MCF 10A (cell line): ENCODE measurements at regions not wholly inside any gene's neighbourhood (a gene's known extent, or its start where the extent isn't known, plus 50 kb on each side); places are given as distances from the start of the nearest gene placed in this dataset.
A peak's percentile ranks its signal among the peaks of the same experiment; 100 is the strongest.

Experiments
- BruUV-seq: library from RNA; stranded (reverse); fragments of 400-500 nt; replicated peaks from 2 replicates; lab custom pipeline; 2021; lab: Mats Ljungman, UMichigan
- CTCF ChIA-PET: fragments of 300-600 bp; sonication (Branson Sonifier 250); formaldehyde crosslinking; extraction: SDS; loops from one replicate; lab custom pipeline; 2021; ENCODE audit warnings: antibody characterized with exemption, inconsistent platforms; lab: Yijun Ruan, JAX
- POLR2A ChIA-PET: fragments of 300-600, 350-650 bp; sonication (Branson Sonifier 250); formaldehyde crosslinking; extraction: SDS; loops from one replicate; lab custom pipeline; 2020; ENCODE audit warnings: antibody characterized with exemption, inconsistent platforms; lab: Yijun Ruan, JAX
- DNase-seq: peaks from one replicate; pipeline ENCODE4 v3.0.0-alpha.2; 2018; ENCODE audit not compliant: unreplicated experiment
- H3K27ac Mint-ChIP-seq: one replicate; pipeline ENCODE4 v1.8.0; 2022; ENCODE audit warnings: mild to moderate bottlenecking, low read depth, mixed read lengths; ENCODE audit not compliant: unreplicated experiment
- H3K27me3 Mint-ChIP-seq: one replicate; pipeline ENCODE4 v1.8.0; 2022; ENCODE audit warnings: mixed read lengths; ENCODE audit not compliant: insufficient read depth, unreplicated experiment
- H3K36me3 Mint-ChIP-seq: one replicate; pipeline ENCODE4 v1.8.0; 2022; ENCODE audit warnings: mild to moderate bottlenecking, moderate library complexity, mixed read lengths; ENCODE audit not compliant: insufficient read depth, unreplicated experiment
- H3K4me1 Mint-ChIP-seq: one replicate; pipeline ENCODE4 v1.8.0; 2022; ENCODE audit warnings: mixed read lengths; ENCODE audit not compliant: insufficient read depth, unreplicated experiment
- H3K4me3 Mint-ChIP-seq: one replicate; pipeline ENCODE4 v1.8.0; 2022; ENCODE audit warnings: mild to moderate bottlenecking, moderate library complexity, mixed read lengths; ENCODE audit not compliant: unreplicated experiment
- H3K9me3 Mint-ChIP-seq: one replicate; pipeline ENCODE4 v1.8.0; 2022; ENCODE audit warnings: mixed read lengths; ENCODE audit not compliant: unreplicated experiment
- intact Hi-C: fragments of 100-400 bp; cut with micrococcal nuclease; formaldehyde crosslinking; loops from 2 replicates; pipeline ENCODE4 v1.14.1; 2022
- TF ChIP-seq, protein P1 (sequence below): fragments of 200-600 bp; IDR thresholded peaks from one replicate; pipeline ENCODE4 v1.8.0; 2022; ENCODE audit warnings: antibody characterized with exemption, mild to moderate bottlenecking; ENCODE audit not compliant: unreplicated experiment

DNA sequence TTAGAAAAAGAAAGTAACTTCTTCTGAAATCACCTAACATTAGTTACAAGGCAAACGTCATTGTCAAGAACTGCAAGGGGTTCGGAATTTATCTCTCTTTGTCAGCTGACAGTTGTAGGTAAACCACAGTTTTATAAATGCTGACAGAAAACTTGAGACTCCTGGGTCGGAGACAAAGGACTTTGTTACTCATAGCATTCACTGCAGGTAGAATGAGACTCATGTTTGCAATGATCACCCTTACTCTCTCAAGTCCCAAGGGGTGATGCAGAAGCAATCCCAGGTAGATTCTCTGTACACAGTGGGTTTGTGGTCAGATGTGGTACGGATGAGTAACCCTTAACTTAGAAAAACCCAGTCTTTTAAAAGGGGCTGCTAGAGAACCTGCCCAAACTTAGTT is 757.8 kb downstream of the TRIB2 start:
- Mint-ChIP-seq H3K9me3 (no peaks in the 10 kb centered on the region), H3K27me3 (no peaks in the 10 kb centered on the region), H3K27ac (no peak overlapping the region), H3K36me3 (no peaks in the 10 kb centered on the region), H3K4me3 (no peak overlapping the region), H3K4me1 (no peaks in the 10 kb centered on the region)
- CTCF ChIA-PET, result no interaction called here
- TF ChIP-seq, protein P1, sequence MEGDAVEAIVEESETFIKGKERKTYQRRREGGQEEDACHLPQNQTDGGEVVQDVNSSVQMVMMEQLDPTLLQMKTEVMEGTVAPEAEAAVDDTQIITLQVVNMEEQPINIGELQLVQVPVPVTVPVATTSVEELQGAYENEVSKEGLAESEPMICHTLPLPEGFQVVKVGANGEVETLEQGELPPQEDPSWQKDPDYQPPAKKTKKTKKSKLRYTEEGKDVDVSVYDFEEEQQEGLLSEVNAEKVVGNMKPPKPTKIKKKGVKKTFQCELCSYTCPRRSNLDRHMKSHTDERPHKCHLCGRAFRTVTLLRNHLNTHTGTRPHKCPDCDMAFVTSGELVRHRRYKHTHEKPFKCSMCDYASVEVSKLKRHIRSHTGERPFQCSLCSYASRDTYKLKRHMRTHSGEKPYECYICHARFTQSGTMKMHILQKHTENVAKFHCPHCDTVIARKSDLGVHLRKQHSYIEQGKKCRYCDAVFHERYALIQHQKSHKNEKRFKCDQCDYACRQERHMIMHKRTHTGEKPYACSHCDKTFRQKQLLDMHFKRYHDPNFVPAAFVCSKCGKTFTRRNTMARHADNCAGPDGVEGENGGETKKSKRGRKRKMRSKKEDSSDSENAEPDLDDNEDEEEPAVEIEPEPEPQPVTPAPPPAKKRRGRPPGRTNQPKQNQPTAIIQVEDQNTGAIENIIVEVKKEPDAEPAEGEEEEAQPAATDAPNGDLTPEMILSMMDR, result no peak
- DNase-seq, result no peak
- POLR2A ChIA-PET, result no interaction called here
- intact Hi-C loops, result no loop called here
- no TSS peak for BruUV-seq

DNA sequence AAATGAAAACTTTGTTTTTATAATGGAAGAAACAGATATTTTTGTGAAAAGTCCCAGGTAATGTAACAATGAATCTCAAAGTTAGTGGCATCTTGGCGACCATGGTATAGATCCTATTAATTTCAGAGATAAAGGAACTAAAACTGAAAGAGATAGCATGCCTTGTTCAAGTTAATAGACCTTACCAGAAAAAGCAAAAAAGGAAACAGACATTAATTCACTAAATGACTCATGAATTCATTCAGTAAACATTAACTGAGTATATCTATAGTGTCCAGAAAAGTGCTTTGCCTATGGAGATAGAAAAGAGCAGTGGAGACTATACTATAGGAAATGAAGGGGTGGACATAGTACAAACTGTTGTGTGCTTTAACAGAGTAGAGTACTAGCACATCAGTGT is 763.3 kb downstream of the TRIB2 start:
- CTCF ChIA-PET, result no interaction called here
- no peak for DNase-seq
- POLR2A ChIA-PET, result no interaction called here
- BruUV-seq, result no TSS peak
- Mint-ChIP-seq H3K27ac (no peak overlapping the region), H3K4me1 (no peaks in the 10 kb centered on the region), H3K36me3 (no peaks in the 10 kb centered on the region), H3K4me3 (no peak overlapping the region), H3K9me3 (peaks cover 7% of the 10 kb centered on the region), H3K27me3 (no peaks in the 10 kb centered on the region)
- TF ChIP-seq, protein P1, result no peak
- intact Hi-C loops, result no loop called here

DNA sequence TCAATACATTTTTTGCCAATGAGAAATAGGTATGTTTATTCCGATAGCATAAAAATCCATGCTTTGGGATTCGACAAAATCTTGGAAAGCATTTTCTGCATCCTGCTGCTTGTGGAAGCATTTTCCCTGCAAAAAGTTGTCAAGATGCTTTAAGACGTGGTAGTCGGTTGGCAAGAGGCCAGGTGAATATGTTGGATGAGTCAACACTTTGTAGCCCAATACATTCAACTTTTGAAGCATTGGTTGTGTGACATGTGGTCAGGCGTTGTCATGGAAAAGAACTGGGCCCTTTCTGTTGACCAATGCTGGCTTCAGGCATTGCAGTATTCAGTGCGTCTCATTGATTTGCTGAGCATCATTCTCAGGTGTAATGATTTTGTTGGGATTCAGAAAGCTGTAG is 764.5 kb downstream of the TRIB2 start:
- DNase-seq, result peak; percentile 75
- Mint-ChIP-seq H3K9me3 (peaks cover 7% of the 10 kb centered on the region), H3K36me3 (no peaks in the 10 kb centered on the region), H3K27me3 (no peaks in the 10 kb centered on the region), H3K4me3 (no peak overlapping the region), H3K27ac (no peak overlapping the region), H3K4me1 (no peaks in the 10 kb centered on the region)
- POLR2A ChIA-PET, result no interaction called here
- no TSS peak for BruUV-seq
- intact Hi-C loops, result no loop called here
- CTCF ChIA-PET, result no interaction called here
- TF ChIP-seq, protein P1, result no peak

DNA sequence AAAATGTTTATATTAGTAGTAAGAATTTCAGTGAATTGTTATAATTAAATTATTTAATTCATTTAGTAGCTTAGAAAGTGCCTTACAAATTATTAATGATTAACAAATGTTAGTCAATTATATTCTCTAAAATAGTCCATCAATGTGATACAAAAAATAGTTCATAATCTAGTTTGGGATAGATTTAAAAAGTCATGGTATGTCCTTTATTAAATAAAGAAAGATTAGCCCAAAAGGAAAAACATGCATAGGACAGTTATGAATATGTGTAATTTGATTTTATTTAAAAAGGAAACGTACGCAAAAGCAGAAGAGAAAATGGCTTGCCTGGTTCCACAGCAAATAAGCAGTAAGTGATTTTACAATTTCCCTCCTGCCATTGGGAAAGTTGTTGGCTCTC is 768.5 kb downstream of the TRIB2 start:
- intact Hi-C loops, result no loop called here
- Mint-ChIP-seq H3K27me3 (no peaks in the 10 kb centered on the region), H3K36me3 (no peaks in the 10 kb centered on the region), H3K4me1 (no peaks in the 10 kb centered on the region), H3K9me3 (peaks cover 7% of the 10 kb centered on the region), H3K4me3 (no peak overlapping the region), H3K27ac (no peak overlapping the region)
- TF ChIP-seq, protein P1, result no peak
- ChIA-PET CTCF (interaction anchor here (0.6 kb wide), 1 partner anchor 9 kb away, joined by 3 read pairs; no protein-coding TSS in a partner anchor), POLR2A (no interaction called here)
- no TSS peak for BruUV-seq
- no peak for DNase-seq
